Activated T-cell treated with anti-CD3 and anti-CD28 coated beads for 24 hours (primary cell): ENCODE measurements at regions not wholly inside any gene's neighbourhood (a gene's known extent, or its start where the extent isn't known, plus 50 kb on each side); places are given as distances from the start of the nearest gene placed in this dataset.

ENCODE experiments used
- DNase-seq: peaks from one replicate; pipeline ENCODE4 v3.0.0-alpha.2; 2020; ENCODE audit warnings: low read depth

DNA sequence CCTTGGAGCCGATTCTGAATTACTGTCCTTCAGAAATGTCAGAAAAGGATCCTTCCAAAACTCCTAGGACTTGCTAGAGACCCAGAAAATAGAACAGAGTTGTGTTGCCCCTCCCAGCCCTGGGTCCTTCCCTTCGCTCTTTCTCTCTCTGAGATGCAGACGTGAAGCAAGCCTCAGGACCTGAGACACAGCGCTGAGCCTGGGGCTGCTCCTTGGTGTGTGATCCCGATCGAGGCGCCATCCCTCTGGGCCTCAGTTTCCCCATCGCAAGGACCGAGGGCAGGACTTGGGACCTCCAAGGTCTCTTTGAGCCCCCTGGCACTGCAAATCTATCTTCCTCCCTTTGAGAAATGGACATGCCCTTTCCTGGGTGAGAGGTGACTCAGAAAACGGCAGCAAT lies 533.5 kb downstream of the TBC1D22A start:
- no peak for DNase-seq

GRCh38 chr22:47295226-47295901 lies 532.9 kb downstream of the TBC1D22A start:
- DNase-seq: no peak

GRCh38 chr22:47294576-47294975 lies 532.1 kb downstream of the TBC1D22A start:
- DNase-seq: no peak

DNA sequence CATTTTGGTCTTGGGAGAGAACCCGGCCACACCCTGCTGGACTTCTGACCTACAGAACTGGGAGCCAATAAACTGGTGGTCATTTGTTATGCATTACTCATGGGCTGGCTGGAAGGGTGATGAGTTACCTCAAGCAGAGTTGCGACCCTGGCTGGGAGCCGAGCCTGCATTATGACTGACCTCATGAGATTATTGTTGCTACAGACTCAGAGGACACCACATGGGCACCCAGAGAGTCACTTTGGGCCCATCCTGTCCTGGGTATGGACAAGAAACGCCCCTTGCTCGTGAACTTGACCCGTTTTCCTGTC lies 531.7 kb downstream of the TBC1D22A start:
- DNase-seq: no peak

GRCh38 chr22:47293368-47294221 lies 531.1 kb downstream of the TBC1D22A start:
- DNase-seq: no peak

DNA sequence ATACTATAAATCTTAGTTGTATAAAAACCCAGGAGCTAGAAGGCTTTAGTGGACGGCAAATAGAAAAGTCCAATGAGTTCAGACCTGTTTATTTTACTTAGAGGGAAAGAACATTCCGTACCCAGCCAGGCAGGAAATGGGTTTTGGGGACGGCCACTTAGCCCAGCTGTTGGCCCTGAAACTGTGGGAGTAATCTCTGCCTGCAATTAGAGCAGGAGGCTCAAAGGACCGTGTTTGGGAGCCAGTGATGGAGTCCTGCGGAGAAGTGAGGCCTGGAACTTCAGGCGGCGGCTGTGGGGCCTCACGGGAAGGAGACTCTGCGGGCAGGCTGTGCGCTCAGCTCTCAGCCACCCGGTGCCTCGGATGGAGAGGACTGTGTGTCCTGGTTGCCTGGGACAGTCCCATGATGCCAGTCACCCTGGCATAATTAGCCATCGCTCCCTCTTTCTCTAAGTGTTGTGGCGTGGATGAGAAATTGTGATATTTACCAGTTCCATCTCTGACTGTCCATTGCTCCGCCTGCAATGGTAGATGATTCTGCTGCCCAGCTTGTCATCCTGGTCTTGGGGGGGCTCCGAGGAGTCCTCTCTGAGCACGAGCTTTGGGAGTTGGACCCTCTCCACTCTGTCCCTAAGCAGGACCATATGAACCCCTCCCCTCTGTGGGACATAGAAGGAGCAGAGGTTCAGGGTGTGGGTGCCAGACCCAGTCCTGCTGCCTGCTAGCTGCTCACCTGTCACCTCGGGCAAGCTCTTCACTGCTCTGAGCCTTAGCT lies 530.3 kb downstream of the TBC1D22A start:
- DNase-seq: no peak

DNA sequence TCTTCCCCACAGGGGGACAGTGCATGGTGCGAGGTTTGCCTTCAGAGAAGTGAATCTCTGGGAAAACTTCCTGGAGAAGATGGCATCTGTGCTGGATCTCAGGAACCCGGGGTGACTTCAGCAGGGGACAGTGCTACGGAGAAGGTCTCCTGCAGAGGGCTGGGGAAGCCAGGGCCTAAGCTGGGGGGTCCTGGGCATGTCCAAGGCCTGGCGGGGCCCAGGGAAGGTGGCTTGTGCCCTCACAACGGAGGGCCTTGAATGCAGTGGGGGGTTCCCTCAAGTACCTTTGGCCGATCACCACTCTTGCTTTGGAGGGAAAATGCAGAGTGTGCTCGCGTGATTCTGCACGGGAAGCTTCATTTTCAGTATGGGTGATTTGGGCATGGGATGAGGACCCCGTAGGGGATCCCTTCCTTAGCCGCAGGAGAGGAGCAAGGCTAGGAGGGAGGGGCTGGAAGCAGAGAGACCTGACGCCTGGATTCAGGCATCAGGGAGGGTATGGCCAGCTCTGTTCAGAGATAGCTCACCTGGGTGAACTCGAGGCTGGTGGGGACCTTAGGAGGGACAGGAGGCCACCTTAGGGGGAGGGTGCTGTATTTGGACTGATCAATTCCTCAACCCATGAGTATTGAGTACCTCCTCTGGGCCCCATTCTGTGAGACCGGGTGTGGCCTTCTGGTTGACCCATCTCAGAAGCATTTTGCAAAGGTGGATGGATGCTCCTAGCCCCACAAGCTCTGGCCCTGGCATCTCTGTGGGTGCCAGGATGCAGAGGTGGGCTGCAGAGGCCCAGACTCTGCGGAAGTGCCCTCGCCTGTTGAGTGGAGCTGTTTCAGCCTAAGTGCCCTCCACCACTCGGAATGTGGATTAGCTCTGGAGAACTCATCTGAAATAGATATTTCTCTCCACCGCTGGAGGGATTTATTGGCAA lies 529.4 kb downstream of the TBC1D22A start:
- DNase-seq: no peak

- no peak for DNase-seq
Observed at GRCh38 chr22:47290706-47291430, 528.4 kb downstream of the TBC1D22A start.

DNA sequence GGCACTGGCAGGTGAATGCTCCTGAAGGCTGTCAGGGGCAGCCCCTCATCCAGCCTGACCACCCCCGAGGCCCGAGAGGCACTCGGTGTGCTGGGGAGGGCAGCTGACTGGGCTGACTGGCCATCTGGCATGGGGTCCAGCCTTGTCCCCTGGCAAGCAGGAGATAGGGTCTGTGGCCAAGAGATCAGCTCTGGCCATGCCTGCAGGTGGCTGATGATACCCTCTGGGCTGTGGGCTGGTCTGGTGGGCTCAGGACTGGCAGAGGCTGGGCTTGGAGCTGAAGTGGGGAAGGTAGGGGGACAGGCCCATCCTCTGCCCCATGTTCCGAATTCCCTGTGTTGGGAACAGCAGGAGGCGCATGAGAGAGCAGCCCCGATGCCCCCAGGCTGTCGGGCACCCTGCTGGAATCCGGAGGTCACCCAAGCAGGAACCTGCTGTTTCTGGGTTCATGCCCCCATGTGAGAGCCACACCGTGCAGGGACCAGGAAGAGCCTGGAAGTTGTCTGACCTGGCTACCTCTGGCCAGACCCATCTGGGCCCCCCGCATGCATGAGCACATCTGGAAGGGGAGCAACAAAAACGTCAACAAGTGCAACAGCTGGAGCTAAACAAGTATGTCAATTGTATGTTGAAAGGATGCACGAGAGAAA lies 527.0 kb downstream of the TBC1D22A start:
- no peak for DNase-seq

DNA sequence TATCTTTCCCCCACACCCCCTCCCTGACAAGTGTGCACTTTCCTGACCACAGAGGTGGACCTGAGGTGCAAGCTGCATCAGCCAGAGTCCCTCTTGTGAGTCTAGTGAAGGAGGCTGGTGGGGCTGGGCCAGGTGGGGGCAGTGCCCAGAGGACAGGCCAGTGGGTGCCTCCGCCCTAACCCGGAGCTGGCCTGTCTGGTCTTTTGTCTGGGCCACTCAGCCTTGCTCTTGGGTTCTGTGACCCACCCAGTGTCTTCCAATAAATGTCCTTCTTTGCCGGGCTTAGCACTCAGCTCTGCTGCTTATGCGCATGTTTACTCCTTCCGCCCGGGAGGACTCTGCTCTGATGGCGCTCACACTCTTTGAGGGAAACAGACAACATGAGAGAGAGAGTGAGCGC lies 526.2 kb downstream of the TBC1D22A start:
- DNase-seq: no peak

DNA sequence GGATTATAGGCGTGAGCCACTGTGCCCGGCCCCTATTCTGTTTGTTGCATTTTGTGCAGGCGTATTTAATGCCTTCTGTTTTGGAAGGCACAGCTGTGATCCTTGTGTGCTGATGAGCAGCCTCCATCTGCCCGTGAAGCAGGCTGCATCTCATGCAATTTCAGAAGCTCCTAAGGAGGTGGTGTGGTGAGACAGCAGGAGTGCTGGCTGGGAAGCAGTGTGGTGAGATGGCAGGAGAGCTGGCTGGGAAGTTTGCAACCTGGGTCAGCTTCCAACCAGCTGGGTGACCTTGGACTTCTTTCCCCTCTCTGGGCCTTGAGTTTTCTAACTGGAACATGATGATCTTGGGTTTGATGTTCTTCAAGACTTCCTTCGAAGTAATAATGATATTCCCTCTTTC lies 525.1 kb downstream of the TBC1D22A start:
- DNase-seq: no peak

DNA sequence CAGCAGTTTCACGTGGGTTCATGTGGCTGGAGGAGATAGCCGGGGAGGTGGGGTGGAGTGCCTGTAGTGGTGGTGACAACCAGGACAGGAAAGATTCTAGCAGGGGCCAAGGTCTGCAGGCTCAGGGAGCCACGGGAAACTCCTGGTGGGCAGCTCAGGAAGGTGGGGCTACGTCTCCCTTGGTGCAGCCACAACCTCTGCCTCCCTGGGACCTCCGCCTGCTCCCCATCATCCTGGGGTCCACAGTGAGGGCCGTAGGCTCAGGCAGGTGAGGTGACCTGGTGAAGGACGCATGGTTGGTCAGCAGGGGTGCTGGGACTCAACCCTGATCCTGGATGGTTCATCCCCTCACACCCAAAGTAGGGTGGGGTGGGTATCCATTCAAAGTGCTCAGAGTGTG lies 524.1 kb downstream of the TBC1D22A start:
- no peak for DNase-seq

DNA sequence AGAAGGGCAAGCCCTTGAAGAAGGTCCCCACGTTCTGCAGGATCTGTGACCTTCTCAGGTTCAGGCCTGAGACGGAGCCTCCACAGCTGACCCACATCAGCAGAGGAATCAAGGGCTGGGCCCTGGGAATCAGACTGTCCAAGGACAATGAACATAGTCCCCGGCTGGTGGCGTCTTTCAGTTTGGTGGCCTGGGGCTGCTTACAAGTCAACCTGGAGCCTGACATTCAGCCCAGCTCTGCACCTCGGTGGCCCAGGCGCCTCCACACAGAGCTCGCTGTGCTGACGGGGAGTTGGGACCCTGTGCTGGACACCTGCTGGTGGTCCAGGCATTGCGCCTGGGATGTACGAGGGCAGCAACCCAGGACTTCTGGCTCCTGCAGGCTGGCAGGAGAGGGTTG lies 523.5 kb downstream of the TBC1D22A start:
- no peak for DNase-seq

DNA sequence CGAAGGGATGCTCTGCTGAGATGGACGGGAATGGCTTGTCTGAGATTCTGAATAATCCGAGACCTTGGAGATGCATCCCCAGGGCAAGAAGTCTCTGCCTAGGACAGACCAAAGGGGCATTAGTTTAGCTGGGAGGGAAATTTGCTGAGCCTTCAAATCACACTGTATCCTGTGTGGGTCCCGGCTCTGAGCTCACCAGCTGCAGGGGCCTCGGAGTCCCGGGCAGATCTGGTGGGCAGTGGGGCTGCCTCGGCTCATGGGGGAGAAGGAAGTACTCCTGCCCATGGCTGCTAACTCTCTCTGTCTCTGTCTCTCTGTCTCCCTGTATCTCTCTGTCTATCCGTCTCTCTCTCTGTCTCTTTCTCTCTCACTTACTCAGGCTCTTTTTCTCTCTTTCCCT lies 522.4 kb downstream of the TBC1D22A start:
- DNase-seq: no peak

- DNase-seq: no peak
Observed at GRCh38 chr22:47284360-47284759, 521.9 kb downstream of the TBC1D22A start.

- no peak for DNase-seq
Observed at GRCh38 chr22:47283616-47284270, 521.3 kb downstream of the TBC1D22A start.

GRCh38 chr22:47282851-47283250 lies 520.4 kb downstream of the TBC1D22A start:
- no peak for DNase-seq

GRCh38 chr22:47282366-47282765 lies 519.9 kb downstream of the TBC1D22A start:
- no peak for DNase-seq

GRCh38 chr22:47281126-47282106 lies 519.0 kb downstream of the TBC1D22A start:
- DNase-seq: no peak
